ENCODE measurements at regions not wholly inside any gene's neighbourhood (a gene's known extent, or its start where the extent isn't known, plus 50 kb on each side); places are given as distances from the start of the nearest gene placed in this dataset.

DNA sequence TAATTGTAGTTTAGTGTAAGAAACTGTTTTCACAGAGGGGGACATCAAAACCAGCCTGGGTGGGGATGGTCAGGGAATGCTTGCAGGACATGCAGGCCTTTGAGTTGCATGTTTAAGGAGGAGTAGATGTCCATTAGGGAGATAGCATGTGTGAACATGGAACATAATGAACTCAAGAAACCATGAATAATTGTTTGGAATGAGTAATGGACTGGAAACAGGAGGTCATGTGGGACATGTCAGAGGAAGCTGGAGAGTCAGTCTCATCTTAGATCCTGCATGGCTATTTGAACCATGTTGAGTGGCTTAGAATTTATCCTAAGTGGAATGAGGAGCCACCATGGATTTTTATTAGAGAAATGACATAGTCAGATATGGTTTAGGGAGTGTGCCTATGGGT, 86.4 kb downstream of the RPE65 start:
- TF ChIP-seq YY1 (IDR thresholded peaks at IDR 0.05; ENCODE audit: insufficient read depth, insufficient read length) (no peak), ZNF274 (IDR thresholded peaks at IDR 0.05; ENCODE audit: low read depth, low read length) (no peak)

Data from NT2/D1 (cell line).